ENCODE measurements at regions not wholly inside any gene's neighbourhood (a gene's known extent, or its start where the extent isn't known, plus 50 kb on each side); places are given as distances from the start of the nearest gene placed in this dataset.

- TF ChIP-seq, protein P1, sequence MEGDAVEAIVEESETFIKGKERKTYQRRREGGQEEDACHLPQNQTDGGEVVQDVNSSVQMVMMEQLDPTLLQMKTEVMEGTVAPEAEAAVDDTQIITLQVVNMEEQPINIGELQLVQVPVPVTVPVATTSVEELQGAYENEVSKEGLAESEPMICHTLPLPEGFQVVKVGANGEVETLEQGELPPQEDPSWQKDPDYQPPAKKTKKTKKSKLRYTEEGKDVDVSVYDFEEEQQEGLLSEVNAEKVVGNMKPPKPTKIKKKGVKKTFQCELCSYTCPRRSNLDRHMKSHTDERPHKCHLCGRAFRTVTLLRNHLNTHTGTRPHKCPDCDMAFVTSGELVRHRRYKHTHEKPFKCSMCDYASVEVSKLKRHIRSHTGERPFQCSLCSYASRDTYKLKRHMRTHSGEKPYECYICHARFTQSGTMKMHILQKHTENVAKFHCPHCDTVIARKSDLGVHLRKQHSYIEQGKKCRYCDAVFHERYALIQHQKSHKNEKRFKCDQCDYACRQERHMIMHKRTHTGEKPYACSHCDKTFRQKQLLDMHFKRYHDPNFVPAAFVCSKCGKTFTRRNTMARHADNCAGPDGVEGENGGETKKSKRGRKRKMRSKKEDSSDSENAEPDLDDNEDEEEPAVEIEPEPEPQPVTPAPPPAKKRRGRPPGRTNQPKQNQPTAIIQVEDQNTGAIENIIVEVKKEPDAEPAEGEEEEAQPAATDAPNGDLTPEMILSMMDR (IDR thresholded peaks at IDR 0.05), result no peak
- TF ChIP-seq POLR2A (IDR thresholded peaks at IDR 0.05), result no peak
- no peak for TF ChIP-seq EP300 (IDR thresholded peaks at IDR 0.05)
Measured at GRCh38 chr19:32053861-32054260, 291.5 kb upstream of the ZNF507 start.

All from gastroesophageal sphincter (tissue), 3 donors.